Parathyroid adenoma (tissue), 2 donors: ENCODE measurements at regions not wholly inside any gene's neighbourhood (a gene's known extent, or its start where the extent isn't known, plus 50 kb on each side); places are given as distances from the start of the nearest gene placed in this dataset.

Source experiments
- H2AFZ ChIP-seq: fragments of 300-600 bp; sonication (generic); one replicate; pipeline ENCODE4 v1.7.0; 2017; ENCODE audit warnings: antibody characterized with exemption, mild to moderate bottlenecking
- H3K27ac ChIP-seq: fragments of 300-600 bp; sonication (generic); one replicate; pipeline ENCODE4 v1.7.0; 2017
- H3K27me3 ChIP-seq: fragments of 300-600 bp; sonication (generic); one replicate; pipeline ENCODE4 v1.7.0; 2017; ENCODE audit warnings: low read length; ENCODE audit not compliant: control insufficient read depth, insufficient read depth
- H3K36me3 ChIP-seq: fragments of 300-600 bp; sonication (generic); one replicate; pipeline ENCODE4 v1.7.0; 2017; ENCODE audit warnings: low read length; ENCODE audit not compliant: control insufficient read depth, insufficient read depth
- H3K4me1 ChIP-seq: fragments of 300-600 bp; sonication (generic); one replicate; pipeline ENCODE4 v1.7.0; 2017; ENCODE audit warnings: control low read depth
- H3K4me2 ChIP-seq: fragments of 300-600 bp; sonication (generic); one replicate; pipeline ENCODE4 v1.7.0; 2017; ENCODE audit warnings: low read length
- H3K4me3 ChIP-seq: fragments of 300-600 bp; sonication (generic); one replicate; pipeline ENCODE4 v1.7.0; 2017; ENCODE audit warnings: low read depth, low read length
- H3K79me2 ChIP-seq: fragments of 300-600 bp; sonication (generic); one replicate; pipeline ENCODE4 v1.7.0; 2017; ENCODE audit warnings: control low read depth
- H3K9ac ChIP-seq: fragments of 300-600 bp; sonication (generic); one replicate; pipeline ENCODE4 v1.7.0; 2017; ENCODE audit warnings: mild to moderate bottlenecking
- H3K9me3 ChIP-seq: fragments of 300-600 bp; sonication (generic); one replicate; pipeline ENCODE4 v1.7.0; 2017; ENCODE audit warnings: low read length; ENCODE audit not compliant: control insufficient read depth
- CTCF ChIP-seq: fragments of 300-600 bp; sonication (generic); IDR thresholded peaks from one replicate; pipeline ENCODE4 v1.7.0; 2017; ENCODE audit warnings: antibody characterized with exemption, mild to moderate bottlenecking
- donor health status: primary hyperparathyroidism.

DNA sequence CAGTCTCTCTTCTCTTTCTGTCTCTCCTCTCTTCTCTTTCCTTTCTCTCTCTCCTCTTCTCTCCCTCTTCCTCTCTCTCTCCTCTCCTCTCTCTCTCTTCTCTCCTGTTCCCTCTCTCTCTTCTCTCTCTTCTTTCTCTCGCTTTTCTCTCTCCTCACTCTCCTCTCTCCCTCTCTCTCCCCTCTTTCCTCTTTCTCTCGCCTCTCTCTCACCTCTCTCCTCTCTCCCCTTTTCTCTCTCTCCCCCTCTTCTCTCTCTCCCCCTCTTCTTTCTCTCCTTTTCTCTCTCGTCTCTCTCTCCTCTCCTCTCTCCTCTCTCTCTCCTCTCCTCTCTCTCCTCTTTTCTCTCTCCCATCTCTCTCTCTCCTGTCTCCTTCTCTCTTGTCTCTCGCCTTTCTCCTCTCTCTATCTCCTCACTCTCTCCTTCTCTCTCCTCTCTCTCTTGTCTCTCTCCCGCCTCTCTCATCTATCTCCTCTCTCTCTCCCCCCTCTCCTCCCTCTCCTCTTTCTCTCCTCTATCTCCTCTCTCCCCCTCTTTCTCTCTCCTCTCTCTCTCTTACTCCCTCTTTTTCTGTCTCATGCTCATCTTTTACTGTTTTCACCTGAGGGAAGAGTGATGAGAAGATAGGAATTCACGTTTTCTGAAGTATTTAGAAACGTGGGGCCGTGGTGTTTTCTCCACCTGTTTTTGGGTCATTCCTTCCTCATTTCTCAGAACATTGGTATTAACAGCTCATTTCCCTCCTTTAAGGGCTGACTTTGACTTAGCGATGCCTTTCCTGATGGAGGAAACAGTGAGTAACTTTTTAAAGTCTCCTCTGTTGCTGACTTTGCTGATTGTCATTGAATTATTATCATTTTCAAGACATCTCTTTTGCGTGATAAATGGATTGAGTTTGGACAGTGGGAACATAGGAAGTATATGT lies 80.6 kb upstream of the CD99 start:
- Histone ChIP-seq H3K4me2 (peak overlapping the region; percentile 99), H2AFZ (peak overlapping the region; percentile 38), H3K4me1 (no peaks in the 10 kb centered on the region), H3K36me3 (no peaks in the 10 kb centered on the region), H3K9ac (no peak overlapping the region), H3K4me3 (peak overlapping the region; percentile 80), H3K27ac (no peak overlapping the region), H3K9me3 (no peaks in the 10 kb centered on the region), H3K79me2 (no peaks in the 10 kb centered on the region), H3K27me3 (no peaks in the 10 kb centered on the region)
- TF ChIP-seq CTCF: no peak

DNA sequence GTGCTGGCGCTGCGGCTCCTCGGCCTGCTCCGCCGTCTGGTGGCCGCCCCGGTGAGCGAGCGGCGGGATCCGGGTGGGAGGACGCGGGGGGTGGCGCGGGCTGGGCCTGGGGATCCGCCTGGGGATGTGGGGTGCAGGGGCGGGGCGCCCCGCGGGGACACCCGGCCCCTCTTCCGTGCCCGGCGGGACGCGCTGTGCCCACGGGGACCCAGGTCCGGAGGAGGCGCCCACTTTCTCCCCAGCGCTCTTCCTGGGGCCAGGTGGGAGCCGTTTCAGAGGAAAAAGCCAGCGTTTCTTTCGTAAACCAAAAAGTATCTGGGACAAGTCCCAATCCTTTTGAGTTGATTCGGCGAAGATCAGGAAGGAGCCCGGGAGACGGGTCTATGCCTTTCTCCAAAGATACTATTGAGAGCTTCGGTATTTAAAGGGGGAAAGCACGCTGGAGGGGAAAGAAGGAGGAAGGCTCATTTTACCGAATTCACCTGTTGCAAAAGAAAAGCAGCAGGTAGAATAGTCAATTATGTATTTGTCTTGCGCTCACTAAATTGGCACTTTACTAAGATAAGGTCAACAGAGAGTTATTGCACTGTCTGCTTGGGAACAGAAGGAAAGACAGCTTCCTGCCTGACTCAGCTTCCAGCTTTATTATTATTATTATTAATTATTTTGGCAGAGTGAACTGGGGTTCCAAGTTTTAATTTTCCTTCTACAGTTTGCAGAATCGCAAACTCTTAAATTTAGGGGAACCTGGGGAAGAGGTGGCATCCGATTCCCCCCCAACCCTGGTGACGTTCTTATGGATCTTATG lies 81.5 kb upstream of the CD99 start:
- Histone ChIP-seq H3K4me3 (peak overlapping the region; percentile 80), H3K4me1 (no peaks in the 10 kb centered on the region), H3K9ac (no peak overlapping the region), H3K27ac (peak overlapping the region; percentile 32), H3K9me3 (no peaks in the 10 kb centered on the region), H3K27me3 (no peaks in the 10 kb centered on the region), H3K36me3 (no peaks in the 10 kb centered on the region), H3K4me2 (peak overlapping the region; percentile 99), H2AFZ (peak overlapping the region; percentile 88), H3K79me2 (no peaks in the 10 kb centered on the region)
- no peak for TF ChIP-seq CTCF

GRCh38 chrX:2608638-2609430 lies 82.3 kb upstream of the CD99 start:
- Histone ChIP-seq H2AFZ (peak overlapping the region; percentile 88), H3K4me1 (no peaks in the 10 kb centered on the region), H3K27ac (peak overlapping the region; percentile 57), H3K36me3 (no peaks in the 10 kb centered on the region), H3K27me3 (no peaks in the 10 kb centered on the region), H3K9me3 (no peaks in the 10 kb centered on the region), H3K79me2 (no peaks in the 10 kb centered on the region), H3K4me2 (peak overlapping the region; percentile 99), H3K9ac (peak overlapping the region; percentile 28), H3K4me3 (peak overlapping the region; percentile 80)
- TF ChIP-seq CTCF: no peak

DNA sequence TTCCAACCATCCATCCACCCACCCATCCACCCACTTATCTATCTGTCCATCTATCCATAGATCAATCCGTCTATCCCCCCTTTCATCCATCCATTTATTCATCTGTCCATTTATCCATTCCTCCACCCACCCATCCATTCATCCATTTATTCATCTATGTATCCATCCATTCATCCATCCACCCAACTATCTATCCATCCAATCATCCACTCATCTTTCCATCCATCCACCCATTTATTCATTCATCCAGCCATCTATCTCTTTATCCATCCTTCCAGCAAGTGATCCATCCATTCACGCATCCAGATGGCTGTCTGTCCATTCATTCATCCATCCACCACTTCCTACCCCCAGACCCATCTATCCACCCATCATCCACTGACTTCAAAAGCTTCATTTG lies 84.0 kb upstream of the CD99 start:
- Histone ChIP-seq H3K27ac (no peak overlapping the region), H3K27me3 (no peaks in the 10 kb centered on the region), H3K4me2 (no peak overlapping the region), H3K9me3 (no peaks in the 10 kb centered on the region), H3K4me3 (no peak overlapping the region), H3K36me3 (no peaks in the 10 kb centered on the region), H3K4me1 (no peaks in the 10 kb centered on the region), H3K79me2 (no peaks in the 10 kb centered on the region), H3K9ac (no peak overlapping the region), H2AFZ (no peak overlapping the region)
- TF ChIP-seq CTCF: no peak
